SIG-M5 (cell line): ENCODE measurements at regions not wholly inside any gene's neighbourhood (a gene's known extent, or its start where the extent isn't known, plus 50 kb on each side); places are given as distances from the start of the nearest gene placed in this dataset.
A peak's percentile ranks its signal among the peaks of the same experiment; 100 is the strongest.

Experiments used
- DNase-seq: peaks from one replicate; lab custom pipeline; 2025; lab: John Stamatoyannopoulos, UW

- no peak for DNase-seq
Observed at GRCh38 chr3:137061186-137061585, 103.4 kb downstream of the IL20RB start.

- no peak for DNase-seq
Observed at GRCh38 chr3:137062250-137062649, 104.5 kb downstream of the IL20RB start.

- no peak for DNase-seq
Observed at GRCh38 chr3:137065381-137065780, 107.6 kb downstream of the IL20RB start.

- DNase-seq: no peak
Observed at GRCh38 chr3:137066092-137066491, 108.3 kb downstream of the IL20RB start.

- no peak for DNase-seq
Observed at GRCh38 chr3:137071104-137071503, 113.3 kb downstream of the IL20RB start.

- DNase-seq: no peak
Observed at GRCh38 chr3:137075020-137075419, 117.2 kb downstream of the IL20RB start.

- DNase-seq: no peak
Observed at GRCh38 chr3:137078040-137078439, 120.3 kb downstream of the IL20RB start.

- DNase-seq: no peak
Observed at GRCh38 chr3:137079571-137079970, 121.8 kb downstream of the IL20RB start.

- DNase-seq: no peak
Observed at GRCh38 chr3:137081711-137082110, 123.9 kb downstream of the IL20RB start.

- DNase-seq: no peak
Observed at GRCh38 chr3:137082763-137083162, 125.0 kb downstream of the IL20RB start.

GRCh38 chr3:137083332-137083731 is 125.5 kb downstream of the IL20RB start:
- no peak for DNase-seq

- no peak for DNase-seq
Observed at GRCh38 chr3:137084586-137084985, 126.8 kb downstream of the IL20RB start.

GRCh38 chr3:137097386-137097785 is 139.6 kb downstream of the IL20RB start:
- no peak for DNase-seq

- no peak for DNase-seq
Observed at GRCh38 chr3:137097852-137098251, 140.1 kb downstream of the IL20RB start.

- no peak for DNase-seq
Observed at GRCh38 chr3:137099364-137100219, 141.8 kb downstream of the IL20RB start.

- no peak for DNase-seq
Observed at GRCh38 chr3:137100326-137100725, 142.5 kb downstream of the IL20RB start.

GRCh38 chr3:137103739-137104138 is 146.0 kb downstream of the IL20RB start:
- no peak for DNase-seq

GRCh38 chr3:137105277-137105977 is 147.6 kb downstream of the IL20RB start:
- peak; percentile 27 for DNase-seq

GRCh38 chr3:137106612-137107240 is 148.9 kb downstream of the IL20RB start:
- DNase-seq: no peak

- no peak for DNase-seq
Observed at GRCh38 chr3:137108699-137109440, 151.1 kb downstream of the IL20RB start.

GRCh38 chr3:137110392-137110996 is 152.7 kb downstream of the IL20RB start:
- no peak for DNase-seq

GRCh38 chr3:137111497-137111896 is 153.7 kb downstream of the IL20RB start:
- DNase-seq: no peak
